Skeletal muscle tissue (tissue), 3 donors: ENCODE measurements at regions not wholly inside any gene's neighbourhood (a gene's known extent, or its start where the extent isn't known, plus 50 kb on each side); places are given as distances from the start of the nearest gene placed in this dataset.

Source experiments
- H3K27ac ChIP-seq: one replicate; pipeline ENCODE4 v1.7.0; 2013; ENCODE audit warnings: mild to moderate bottlenecking, low read depth, low read length, inconsistent platforms
- H3K27me3 ChIP-seq, 3 donors: one replicate each; pipeline ENCODE4 v1.7.0; 2013; ENCODE audit warnings: low read length in 3 of 3; ENCODE audit not compliant: control insufficient read depth in 3 of 3, insufficient read depth in 3 of 3
- H3K36me3 ChIP-seq, 3 donors: one replicate each; pipeline ENCODE4 v1.7.0; 2013; ENCODE audit warnings: low read length in 3 of 3; ENCODE audit not compliant: control insufficient read depth in 3 of 3, insufficient read depth in 3 of 3
- H3K4me1 ChIP-seq, 3 donors: one replicate each; pipeline ENCODE4 v1.7.0; 2013; ENCODE audit warnings: low read length in 3 of 3, mild to moderate bottlenecking in 3 of 3; ENCODE audit not compliant: control insufficient read depth in 3 of 3, insufficient read depth in 3 of 3
- H3K4me3 ChIP-seq, 3 donors: one replicate each; pipeline ENCODE4 v1.7.0; 2013; ENCODE audit warnings: low read length in 3 of 3
- H3K9ac ChIP-seq, 3 donors: one replicate each; pipeline ENCODE4 v1.7.0; 2013; ENCODE audit warnings: low read length in 3 of 3, mild to moderate bottlenecking in 3 of 3, moderate library complexity in 2 of 3, low read depth in 1 of 3
- H3K9me3 ChIP-seq, 3 donors: one replicate each; pipeline ENCODE4 v1.7.0; 2013; ENCODE audit warnings: low read length in 3 of 3; ENCODE audit not compliant: control insufficient read depth in 3 of 3
- donor health status: Osteomylitis.

- Histone ChIP-seq H3K9ac (no peak overlapping the region), H3K4me3 (no peak overlapping the region), H3K9me3 (no peaks in the 10 kb centered on the region), H3K27ac (no peak overlapping the region), H3K4me1 (no peaks in the 10 kb centered on the region), H3K27me3 (no peaks in the 10 kb centered on the region), H3K36me3 (no peaks in the 10 kb centered on the region)
Measured at GRCh38 chr5:144798595-144798994, 627.9 kb downstream of the KCTD16 start.

DNA sequence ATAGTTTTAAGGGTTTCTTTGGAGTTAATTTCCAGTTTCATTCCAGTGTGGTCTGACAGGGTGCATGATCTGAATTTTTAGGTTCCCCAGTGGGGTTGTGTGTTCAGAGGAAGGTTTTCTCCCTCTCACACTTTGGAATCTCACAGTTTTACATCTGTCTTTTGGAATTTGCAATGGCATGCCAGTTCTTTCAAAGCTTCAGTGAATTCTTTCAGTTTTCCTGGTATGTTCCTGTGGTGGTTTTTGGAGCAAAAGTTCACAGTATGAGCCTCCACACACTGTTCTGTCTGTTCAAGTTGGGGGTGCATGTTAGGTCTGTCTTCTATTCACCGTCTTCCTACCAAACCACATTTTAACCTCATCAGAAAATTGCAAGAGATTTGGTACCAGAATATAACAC is 624.2 kb downstream of the KCTD16 start:
- Histone ChIP-seq H3K27ac (no peak overlapping the region), H3K9ac (no peak overlapping the region), H3K36me3 (no peaks in the 10 kb centered on the region), H3K4me3 (no peak overlapping the region), H3K27me3 (no peaks in the 10 kb centered on the region), H3K4me1 (no peaks in the 10 kb centered on the region), H3K9me3 (peaks cover 0 to 3% (median 0%) of the 10 kb centered on the region in 3 donors)

DNA sequence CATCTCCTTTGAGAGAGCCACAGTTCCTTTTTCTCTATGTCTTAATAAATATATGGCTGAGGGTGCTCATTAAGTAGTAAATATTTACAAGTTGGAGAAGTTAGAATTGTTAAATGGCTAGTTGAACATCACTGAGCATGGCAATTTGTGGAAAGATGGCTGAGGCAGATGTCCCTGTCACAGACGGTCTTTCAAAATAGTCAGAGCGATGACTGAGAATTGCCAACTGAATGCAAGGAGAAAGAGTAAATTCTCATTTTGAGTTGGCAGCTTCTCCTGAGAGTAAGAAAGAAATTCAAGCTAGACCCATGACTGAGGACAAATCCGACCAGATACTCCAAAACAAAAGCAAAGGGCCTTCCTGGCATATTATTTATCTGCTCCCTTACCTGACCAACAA is 617.9 kb downstream of the KCTD16 start:
- Histone ChIP-seq H3K9ac (no peak overlapping the region), H3K27me3 (no peaks in the 10 kb centered on the region), H3K27ac (no peak overlapping the region), H3K36me3 (no peaks in the 10 kb centered on the region), H3K4me1 (no peaks in the 10 kb centered on the region), H3K9me3 (peaks cover 0 to 3% (median 0%) of the 10 kb centered on the region in 3 donors), H3K4me3 (no peak overlapping the region)

DNA sequence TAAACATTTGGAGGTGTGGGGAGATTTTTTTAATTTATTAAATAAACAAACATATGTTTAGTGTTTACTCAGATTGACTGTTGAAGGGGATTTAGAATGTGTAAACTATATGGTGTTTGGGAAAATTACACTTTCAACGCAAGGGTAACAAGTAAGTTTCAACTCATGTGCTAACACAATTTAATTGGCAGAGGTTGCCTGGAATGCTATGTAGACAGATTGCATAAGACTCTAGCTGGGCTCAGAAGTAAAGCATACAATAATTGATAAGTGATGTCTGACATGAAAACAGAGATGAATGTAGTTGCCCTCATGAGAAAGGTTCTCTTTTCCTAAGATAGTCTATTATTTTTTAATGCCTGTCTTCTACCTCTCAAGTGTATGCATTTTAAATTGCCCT is 617.4 kb downstream of the KCTD16 start:
- H3K27ac ChIP-seq = no peak overlapping the region
- no peaks in the 10 kb centered on the region for H3K36me3 ChIP-seq
- no peaks in the 10 kb centered on the region for H3K27me3 ChIP-seq
- no peaks in the 10 kb centered on the region for H3K4me1 ChIP-seq
- H3K4me3 ChIP-seq = no peak overlapping the region
- no peak overlapping the region for H3K9ac ChIP-seq
- H3K9me3 ChIP-seq = peaks cover 0 to 2% (median 0%) of the 10 kb centered on the region in 3 donors

- no peaks in the 10 kb centered on the region for H3K9me3 ChIP-seq
- no peaks in the 10 kb centered on the region for H3K4me1 ChIP-seq
- no peaks in the 10 kb centered on the region for H3K36me3 ChIP-seq
- no peaks in the 10 kb centered on the region for H3K27me3 ChIP-seq
- no peak overlapping the region for H3K9ac ChIP-seq
- H3K4me3 ChIP-seq = no peak overlapping the region
- no peak overlapping the region for H3K27ac ChIP-seq
Measured at GRCh38 chr5:144779368-144779767, 608.7 kb downstream of the KCTD16 start.

GRCh38 chr5:144778561-144778960 is 607.9 kb downstream of the KCTD16 start:
- no peaks in the 10 kb centered on the region for H3K9me3 ChIP-seq
- H3K4me1 ChIP-seq = no peaks in the 10 kb centered on the region
- no peak overlapping the region for H3K4me3 ChIP-seq
- no peak overlapping the region for H3K27ac ChIP-seq
- no peaks in the 10 kb centered on the region for H3K36me3 ChIP-seq
- no peaks in the 10 kb centered on the region for H3K27me3 ChIP-seq
- H3K9ac ChIP-seq = no peak overlapping the region

DNA sequence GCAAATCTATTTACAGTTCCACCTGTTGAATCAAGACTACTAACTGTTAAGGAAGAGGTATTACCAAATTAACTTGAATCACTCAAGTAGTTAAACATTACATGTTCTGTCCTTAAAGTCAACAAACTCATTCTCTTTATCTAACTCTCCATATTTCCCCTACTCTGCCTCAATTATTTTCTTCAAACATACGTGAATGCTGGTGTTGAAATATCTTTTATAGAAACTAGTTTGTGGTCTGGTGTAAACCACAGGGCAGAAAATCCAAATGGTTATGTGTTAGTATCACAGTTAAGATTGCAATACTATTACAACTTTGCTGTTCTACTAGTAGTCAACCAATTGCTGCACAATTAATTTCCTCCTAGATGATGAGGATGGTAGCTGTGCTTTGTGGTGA is 603.5 kb downstream of the KCTD16 start:
- no peak overlapping the region for H3K9ac ChIP-seq
- no peak overlapping the region for H3K27ac ChIP-seq
- no peaks in the 10 kb centered on the region for H3K9me3 ChIP-seq
- no peaks in the 10 kb centered on the region for H3K36me3 ChIP-seq
- H3K27me3 ChIP-seq = no peaks in the 10 kb centered on the region
- no peak overlapping the region for H3K4me3 ChIP-seq
- H3K4me1 ChIP-seq = no peaks in the 10 kb centered on the region

DNA sequence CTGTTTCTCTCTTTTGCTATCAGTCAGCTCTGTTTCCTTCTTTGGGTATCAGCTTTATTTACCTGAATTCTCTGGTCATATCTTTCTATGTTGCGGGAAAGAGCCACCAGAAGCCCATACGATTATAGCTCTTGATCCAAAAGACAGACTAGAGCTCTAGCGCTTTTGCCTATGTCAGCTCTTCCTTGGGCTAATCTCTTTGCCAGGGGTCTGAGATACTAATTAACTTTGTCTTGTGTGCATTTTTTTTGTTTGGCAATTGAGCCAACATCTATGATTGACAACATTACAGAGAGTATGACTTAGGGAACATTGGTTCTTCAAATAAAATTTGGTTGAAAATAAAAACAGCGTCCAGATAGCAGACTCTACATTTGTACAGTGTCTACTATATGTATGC is 603.0 kb downstream of the KCTD16 start:
- Histone ChIP-seq H3K36me3 (no peaks in the 10 kb centered on the region), H3K4me1 (no peaks in the 10 kb centered on the region), H3K4me3 (no peak overlapping the region), H3K9me3 (no peaks in the 10 kb centered on the region), H3K27me3 (no peaks in the 10 kb centered on the region), H3K9ac (no peak overlapping the region), H3K27ac (no peak overlapping the region)

DNA sequence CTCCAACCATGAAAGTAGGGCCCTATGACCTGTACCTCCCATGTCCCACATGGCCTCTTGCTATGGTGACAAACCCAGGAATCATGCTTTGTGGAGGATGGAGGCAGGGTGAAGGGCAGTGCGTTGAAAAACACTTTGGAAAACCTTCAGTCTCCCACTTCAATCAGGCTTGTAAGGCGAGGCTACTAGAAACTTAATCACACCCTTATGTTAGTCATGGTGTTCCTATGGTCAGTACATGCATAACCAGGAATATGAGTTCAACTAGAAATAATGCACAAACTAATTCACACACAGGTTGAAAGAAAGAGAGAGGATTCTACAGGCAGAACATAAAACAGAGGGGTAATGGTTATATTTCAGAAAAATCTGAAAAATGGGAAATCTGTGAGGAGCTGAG is 601.1 kb downstream of the KCTD16 start:
- no peak overlapping the region for H3K9ac ChIP-seq
- no peaks in the 10 kb centered on the region for H3K9me3 ChIP-seq
- H3K4me3 ChIP-seq = no peak overlapping the region
- H3K27ac ChIP-seq = no peak overlapping the region
- no peaks in the 10 kb centered on the region for H3K4me1 ChIP-seq
- H3K36me3 ChIP-seq = no peaks in the 10 kb centered on the region
- no peaks in the 10 kb centered on the region for H3K27me3 ChIP-seq

DNA sequence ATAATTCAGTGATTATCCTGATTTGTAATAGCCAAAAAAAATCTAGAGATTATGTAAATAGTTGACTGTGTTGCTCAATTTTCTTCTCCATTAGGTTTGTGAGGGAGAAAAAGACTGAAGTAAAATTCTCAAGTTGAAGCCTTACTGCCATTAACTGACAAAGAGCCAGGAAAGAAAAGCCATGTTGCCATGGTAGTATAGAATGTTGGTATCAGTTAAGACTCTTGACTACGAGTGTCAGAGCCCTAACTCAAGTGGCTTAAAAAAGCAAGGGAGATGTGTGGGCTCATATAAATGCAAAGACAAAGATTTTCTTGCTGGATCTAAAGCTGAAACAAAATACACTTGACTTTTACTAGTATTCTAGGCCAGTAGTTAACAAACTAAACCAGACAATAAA is 571.7 kb downstream of the KCTD16 start:
- no peaks in the 10 kb centered on the region for H3K9me3 ChIP-seq
- no peaks in the 10 kb centered on the region for H3K36me3 ChIP-seq
- H3K27me3 ChIP-seq = no peaks in the 10 kb centered on the region
- no peak overlapping the region for H3K4me3 ChIP-seq
- no peaks in the 10 kb centered on the region for H3K4me1 ChIP-seq
- no peak overlapping the region for H3K27ac ChIP-seq
- H3K9ac ChIP-seq = no peak overlapping the region

DNA sequence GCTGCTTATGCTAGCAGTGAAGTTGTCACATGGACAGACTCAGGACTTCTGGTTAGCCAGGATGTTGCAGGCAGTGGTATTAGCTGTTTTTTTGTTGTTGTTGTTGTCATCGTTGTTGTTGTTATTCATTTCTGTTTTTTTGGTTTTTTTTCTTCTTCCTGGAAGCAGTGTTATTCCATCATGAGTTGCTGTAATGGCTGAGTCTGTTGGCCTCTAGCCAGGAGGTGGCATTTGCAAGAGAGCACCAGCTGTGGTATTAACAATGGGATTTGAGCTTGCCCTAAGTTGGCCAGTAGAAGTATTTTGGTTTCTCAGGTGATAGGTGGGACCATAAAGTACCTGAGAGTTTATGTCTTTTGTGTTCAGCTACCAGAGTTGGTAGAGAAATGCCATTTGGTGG is 561.1 kb downstream of the KCTD16 start:
- H3K9ac ChIP-seq = no peak overlapping the region
- no peaks in the 10 kb centered on the region for H3K36me3 ChIP-seq

More for the DNA sequence above, 561.1 kb downstream of the KCTD16 start:
- Histone ChIP-seq H3K27me3 (no peaks in the 10 kb centered on the region), H3K4me3 (no peak overlapping the region), H3K4me1 (no peaks in the 10 kb centered on the region), H3K9me3 (peaks cover 0 to 4% (median 0%) of the 10 kb centered on the region in 3 donors), H3K27ac (no peak overlapping the region)
